ENCODE measurements at regions not wholly inside any gene's neighbourhood (a gene's known extent, or its start where the extent isn't known, plus 50 kb on each side); places are given as distances from the start of the nearest gene placed in this dataset.

GRCh38 chr21:24148461-24148860 lies 1458.8 kb downstream of the MRPL39 start (continued):
- TF ChIP-seq CTCF (IDR thresholded peaks at IDR 0.05; ENCODE audit: control extremely low read depth in 1 of 3, insufficient read depth in 1 of 3, low read depth in 1 of 3, low read length in 3 of 3) = no peak
- TF ChIP-seq POU5F1 (IDR thresholded peaks at IDR 0.05; ENCODE audit: low read depth, low read length) = no peak
- TF ChIP-seq POLR2AphosphoS5 (IDR thresholded peaks at IDR 0.05; ENCODE audit: low read depth, low read length) = no peak
- no peak for TF ChIP-seq CBX5 (IDR thresholded peaks at IDR 0.05; ENCODE audit: low read depth, low read length)
- no peak for TF ChIP-seq EZH2 (IDR thresholded peaks at IDR 0.05; ENCODE audit: low read depth, low read length, severe bottlenecking)
- no peak for TF ChIP-seq ZNF274 (IDR thresholded peaks at IDR 0.05; ENCODE audit: borderline replicate concordance, extremely low read depth, low read length)
- TF ChIP-seq HDAC2 (IDR thresholded peaks at IDR 0.05; ENCODE audit: borderline replicate concordance in 1 of 2, low read depth in 2 of 2, low read length in 2 of 2) = no peak
